ENCODE measurements at regions not wholly inside any gene's neighbourhood (a gene's known extent, or its start where the extent isn't known, plus 50 kb on each side); places are given as distances from the start of the nearest gene placed in this dataset.

DNA sequence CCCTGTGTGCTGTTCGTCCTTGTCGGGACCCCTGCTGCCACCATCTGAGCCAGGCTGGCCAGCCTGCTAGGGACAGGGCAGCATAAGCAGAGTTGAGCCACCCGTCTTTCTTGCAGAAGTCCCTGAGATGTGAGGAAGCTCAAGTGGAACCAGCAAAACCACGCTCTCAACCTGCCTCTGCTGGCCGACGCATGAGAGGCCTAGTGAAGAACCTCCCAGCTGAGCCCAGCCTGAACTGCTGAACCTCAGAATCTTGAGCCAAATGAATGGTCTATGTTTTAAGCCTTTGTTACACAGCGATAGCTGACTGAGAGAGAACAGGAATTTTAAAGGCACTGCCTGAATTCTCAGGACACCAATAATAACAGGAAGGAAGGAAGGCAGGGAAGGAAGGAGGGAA lies 98.9 kb upstream of the ADRA2C start:
- no peak overlapping the region for H3K27ac ChIP-seq
- H3K9me3 ChIP-seq = peaks cover 0 to 9% (median 0%) of the 10 kb centered on the region in 3 donors
- WGBS, 2 donors = 86 to 100% methylated on average over 1 of the region's 7 CpGs
- H3K36me3 ChIP-seq = no peaks in the 10 kb centered on the region
- intact Hi-C loops (cut with DNase I) = no loop called here
- H3K27me3 ChIP-seq = peaks cover 0 to 19% (median 0%) of the 10 kb centered on the region in 4 donors
- no peak overlapping the region for H3K4me3 ChIP-seq
- TF ChIP-seq, protein P1, sequence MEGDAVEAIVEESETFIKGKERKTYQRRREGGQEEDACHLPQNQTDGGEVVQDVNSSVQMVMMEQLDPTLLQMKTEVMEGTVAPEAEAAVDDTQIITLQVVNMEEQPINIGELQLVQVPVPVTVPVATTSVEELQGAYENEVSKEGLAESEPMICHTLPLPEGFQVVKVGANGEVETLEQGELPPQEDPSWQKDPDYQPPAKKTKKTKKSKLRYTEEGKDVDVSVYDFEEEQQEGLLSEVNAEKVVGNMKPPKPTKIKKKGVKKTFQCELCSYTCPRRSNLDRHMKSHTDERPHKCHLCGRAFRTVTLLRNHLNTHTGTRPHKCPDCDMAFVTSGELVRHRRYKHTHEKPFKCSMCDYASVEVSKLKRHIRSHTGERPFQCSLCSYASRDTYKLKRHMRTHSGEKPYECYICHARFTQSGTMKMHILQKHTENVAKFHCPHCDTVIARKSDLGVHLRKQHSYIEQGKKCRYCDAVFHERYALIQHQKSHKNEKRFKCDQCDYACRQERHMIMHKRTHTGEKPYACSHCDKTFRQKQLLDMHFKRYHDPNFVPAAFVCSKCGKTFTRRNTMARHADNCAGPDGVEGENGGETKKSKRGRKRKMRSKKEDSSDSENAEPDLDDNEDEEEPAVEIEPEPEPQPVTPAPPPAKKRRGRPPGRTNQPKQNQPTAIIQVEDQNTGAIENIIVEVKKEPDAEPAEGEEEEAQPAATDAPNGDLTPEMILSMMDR (IDR thresholded peaks at IDR 0.05) = no peak
- TF ChIP-seq POLR2A (IDR thresholded peaks at IDR 0.05) = no peak
- no peaks in the 10 kb centered on the region for H3K4me1 ChIP-seq
- no peak for DNase-seq

DNA sequence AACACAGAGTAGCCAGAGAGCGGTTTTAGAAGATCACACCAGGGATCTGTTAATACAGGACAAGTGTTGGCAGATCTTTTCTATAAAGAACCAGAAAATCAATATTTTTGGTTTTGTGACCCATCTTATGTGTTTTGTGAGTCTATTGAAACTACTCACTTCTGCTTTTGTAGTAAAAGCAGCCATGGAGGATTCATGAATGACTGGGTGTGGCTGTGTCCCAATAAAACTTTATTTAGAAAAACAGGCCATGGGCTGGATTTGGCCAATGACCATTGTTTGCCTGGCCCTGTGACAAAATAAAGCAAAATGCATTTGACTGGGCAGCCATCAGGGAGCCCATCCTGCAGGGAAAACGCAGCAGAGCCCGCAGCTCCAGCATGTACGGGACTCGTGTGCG lies 99.9 kb upstream of the ADRA2C start:
- Histone ChIP-seq H3K36me3 (no peaks in the 10 kb centered on the region), H3K4me1 (no peaks in the 10 kb centered on the region), H3K4me3 (no peak overlapping the region), H3K27ac (no peak overlapping the region), H3K27me3 (peaks cover 0 to 29% (median 0%) of the 10 kb centered on the region in 4 donors), H3K9me3 (peaks cover 0 to 9% (median 0%) of the 10 kb centered on the region in 3 donors)
- TF ChIP-seq, protein P1 (IDR thresholded peaks at IDR 0.05) = no peak
- no peak for TF ChIP-seq POLR2A (IDR thresholded peaks at IDR 0.05)
- no peak for DNase-seq
- intact Hi-C loops (cut with DNase I) = no loop called here
- 85 to 92% methylated on average over 6 of the region's 6 CpGs for WGBS, 2 donors

DNA sequence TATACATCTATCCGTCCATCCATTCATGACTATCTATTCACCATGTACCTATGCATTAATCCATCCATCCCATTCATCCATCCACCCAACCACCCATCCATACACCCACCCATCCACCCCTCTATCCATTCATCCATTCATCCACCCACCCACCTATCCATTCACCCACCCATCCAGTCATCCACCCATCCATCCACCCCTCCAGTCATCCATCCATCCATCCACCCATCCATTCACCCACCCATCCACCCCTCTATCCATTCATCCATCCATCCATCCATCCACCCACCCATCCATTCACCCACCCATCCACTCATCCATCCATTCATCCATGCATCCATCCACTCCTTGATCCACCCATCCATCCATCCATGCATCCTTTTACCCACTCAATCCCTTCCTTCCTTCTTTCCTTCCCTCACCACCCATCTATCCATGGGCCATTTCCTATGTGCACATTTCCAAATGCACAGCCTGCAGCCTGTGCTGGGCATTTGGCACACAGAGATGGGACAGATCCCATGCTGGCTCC lies 100.8 kb upstream of the ADRA2C start:
- no peak for DNase-seq
- no peak overlapping the region for H3K27ac ChIP-seq
- peaks cover 0 to 9% (median 0%) of the 10 kb centered on the region in 3 donors for H3K9me3 ChIP-seq
- no peak overlapping the region for H3K4me3 ChIP-seq
- H3K36me3 ChIP-seq = no peaks in the 10 kb centered on the region
- TF ChIP-seq, protein P1 (IDR thresholded peaks at IDR 0.05) = no peak
- TF ChIP-seq POLR2A (IDR thresholded peaks at IDR 0.05) = no peak
- peaks cover 0 to 37% (median 0%) of the 10 kb centered on the region in 4 donors for H3K27me3 ChIP-seq
- intact Hi-C loops (cut with DNase I) = no loop called here
- no peaks in the 10 kb centered on the region for H3K4me1 ChIP-seq
- 84 to 86% methylated on average over 1 of the region's 1 CpG for WGBS, 2 donors

DNA sequence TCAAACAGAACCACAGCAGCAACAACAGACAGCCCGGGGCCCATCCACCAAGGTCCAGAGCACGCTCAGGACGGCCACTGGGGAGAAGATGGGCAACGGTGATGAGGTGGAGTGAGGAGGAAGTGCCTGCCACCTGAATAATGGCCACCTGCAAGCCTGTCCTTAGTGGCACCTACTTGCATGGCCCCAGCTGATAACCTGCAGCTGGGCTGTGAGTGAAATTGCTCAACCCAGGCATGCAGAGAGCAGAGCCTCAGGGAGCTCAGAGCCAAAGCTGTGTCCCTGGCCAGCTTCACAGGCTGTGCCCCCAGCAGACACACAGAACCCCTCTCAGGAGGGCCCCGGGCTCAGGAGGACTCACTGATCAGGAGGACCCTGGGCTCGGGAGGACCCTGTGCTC lies 102.4 kb upstream of the ADRA2C start:
- no peak for TF ChIP-seq POLR2A (IDR thresholded peaks at IDR 0.05)
- TF ChIP-seq, protein P1 (IDR thresholded peaks at IDR 0.05) = no peak
- Histone ChIP-seq H3K9me3 (peaks cover 0 to 9% (median 0%) of the 10 kb centered on the region in 3 donors), H3K27me3 (peaks cover 0 to 53% (median 0%) of the 10 kb centered on the region in 4 donors), H3K4me1 (no peaks in the 10 kb centered on the region), H3K36me3 (no peaks in the 10 kb centered on the region), H3K4me3 (no peak overlapping the region), H3K27ac (no peak overlapping the region)
- no peak for DNase-seq
- intact Hi-C loops (cut with DNase I) = no loop called here
- WGBS, 2 donors = 72 to 80% methylated on average over 1 to 2 of the region's 6 CpGs

DNA sequence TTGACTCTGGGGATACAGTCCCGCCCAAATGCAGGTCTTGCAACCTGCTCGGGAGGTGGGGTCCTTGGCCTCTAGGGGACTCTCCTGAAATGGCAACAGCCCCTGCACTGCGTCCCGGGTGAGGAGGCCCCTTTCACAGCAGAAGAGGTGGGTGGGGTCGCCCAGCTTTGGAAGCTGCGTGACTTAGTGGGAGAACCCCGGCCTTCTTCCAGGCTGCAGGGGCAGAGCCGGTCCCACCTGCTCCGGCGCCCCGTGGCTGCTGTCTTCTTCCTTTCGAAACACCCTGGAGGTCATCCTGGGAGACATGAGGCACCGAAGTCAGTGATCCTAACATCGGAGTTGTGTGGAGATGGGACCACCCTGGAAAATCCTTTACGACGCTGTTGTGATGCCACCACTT lies 103.7 kb upstream of the ADRA2C start:
- H3K9me3 ChIP-seq = peaks cover 0 to 9% (median 0%) of the 10 kb centered on the region in 3 donors
- intact Hi-C loops (cut with DNase I) = no loop called here
- H3K4me3 ChIP-seq = no peak overlapping the region
- no peaks in the 10 kb centered on the region for H3K36me3 ChIP-seq
- peaks cover 0 to 66% (median 0%) of the 10 kb centered on the region in 4 donors for H3K27me3 ChIP-seq
- H3K27ac ChIP-seq = no peak overlapping the region
- no peaks in the 10 kb centered on the region for H3K4me1 ChIP-seq
- no peak for TF ChIP-seq POLR2A (IDR thresholded peaks at IDR 0.05)
- TF ChIP-seq, protein P1 (IDR thresholded peaks at IDR 0.05) = no peak
- DNase-seq = no peak
- WGBS, 2 donors = 73 to 81% methylated on average over 4 to 9 of the region's 16 CpGs
